ENCODE measurements at regions not wholly inside any gene's neighbourhood (a gene's known extent, or its start where the extent isn't known, plus 50 kb on each side); places are given as distances from the start of the nearest gene placed in this dataset.

- no peak overlapping the region for H2BK20ac ChIP-seq (ENCODE audit: low read depth, low read length, poor library complexity, severe bottlenecking)
- H3K4ac ChIP-seq (ENCODE audit: low read depth, low read length), result no peak overlapping the region
- no peaks in the 10 kb centered on the region for H3K4me1 ChIP-seq (ENCODE audit: insufficient read depth, low read length)
- TF ChIP-seq CTCF (conservative IDR thresholded peaks at IDR 0.05), result no peak
- peaks cover 8% of the 10 kb centered on the region for H3K27me3 Mint-ChIP-seq (ENCODE audit: low read depth)
- no peak overlapping the region for H2AK5ac ChIP-seq (ENCODE audit: insufficient read length, low read length)
- DNase-seq, result no peak
- H4K5ac ChIP-seq (ENCODE audit: insufficient read length, low read depth, low read length), result no peak overlapping the region
- no peak overlapping the region for H3K27ac ChIP-seq (ENCODE audit: insufficient read length, low read depth, low read length)
- no peak overlapping the region for H3T11ph ChIP-seq (ENCODE audit: low read length)
- H3K79me2 ChIP-seq (ENCODE audit: insufficient read depth, low read length), result no peaks in the 10 kb centered on the region
- H3K9me3 ChIP-seq (ENCODE audit: control insufficient read depth, low read depth, low read length), result no peaks in the 10 kb centered on the region
- H3K9ac ChIP-seq (ENCODE audit: extremely low read depth, insufficient read length, low read length), result no peak overlapping the region
- no peak overlapping the region for H2BK120ac ChIP-seq (ENCODE audit: low read depth, low read length, poor library complexity, severe bottlenecking)
- no peak overlapping the region for H3K27ac Mint-ChIP-seq
- no CpG with 5 or more reads among the region's 9 CpGs for WGBS (ENCODE audit: extremely low coverage, insufficient read length, low lambda C conversion rate)
- H3K27me3 ChIP-seq (ENCODE audit: insufficient read depth, low read length), result no peaks in the 10 kb centered on the region
- no peak overlapping the region for H4K8ac ChIP-seq (replicated peaks; ENCODE audit: insufficient read length, low read depth, low read length)
- H3K18ac ChIP-seq (ENCODE audit: insufficient read length, low read depth, low read length), result no peak overlapping the region
- H3K36me3 Mint-ChIP-seq (ENCODE audit: insufficient read depth in 1 of 3, low read depth in 3 of 3), result no peaks in the 10 kb centered on the region
- H3K4me3 Mint-ChIP-seq, result no peak overlapping the region
- no peak overlapping the region for H2BK15ac ChIP-seq (ENCODE audit: low read depth, low read length)
- H4K91ac ChIP-seq (ENCODE audit: insufficient read length, low read depth, low read length), result no peak overlapping the region
- H3K23me2 ChIP-seq (ENCODE audit: insufficient read length, low read depth, low read length, poor library complexity, severe bottlenecking), result no peaks in the 10 kb centered on the region
- no peak overlapping the region for H3K23ac ChIP-seq (ENCODE audit: insufficient read length, low read depth, low read length)
- H3K4me1 Mint-ChIP-seq, result peaks cover 9 to 23% of the 10 kb centered on the region in 2 experiments; a peak in 3 of 4 replicates
- H3K9me3 Mint-ChIP-seq, result no peaks in the 10 kb centered on the region
- no peak overlapping the region for H3K56ac ChIP-seq (ENCODE audit: insufficient read length, low read depth, low read length)
- H2BK12ac ChIP-seq (ENCODE audit: insufficient read length, low read depth, low read length), result no peak overlapping the region
- H4K20me1 ChIP-seq (ENCODE audit: control insufficient read depth, insufficient read depth, insufficient read length), result no peaks in the 10 kb centered on the region
- H2AFZ ChIP-seq (ENCODE audit: low read length), result no peak overlapping the region
- no peak overlapping the region for H3K4me2 ChIP-seq (ENCODE audit: insufficient read depth, insufficient read length, low read length)
- no peaks in the 10 kb centered on the region for H3K79me1 ChIP-seq (ENCODE audit: insufficient read depth, low read depth, low read length, poor library complexity, severe bottlenecking)
- no peak overlapping the region for H2BK5ac ChIP-seq (ENCODE audit: insufficient read length, low read length)
- H3K14ac ChIP-seq (ENCODE audit: insufficient read depth, low read length), result peak overlapping the region; percentile 5; the same call in 1 of the 2 replicates
These were observed 245.4 kb downstream of the ANKRD60 start for GRCh38 chr20:57983082-57983481.
